Uterus (tissue), 2 donors: ENCODE measurements at regions not wholly inside any gene's neighbourhood (a gene's known extent, or its start where the extent isn't known, plus 50 kb on each side); places are given as distances from the start of the nearest gene placed in this dataset.

Source experiments
- CTCF ChIP-seq, 4 experiments: fragments of 200-600 bp in 2 of 4; fragments of 450-650 bp in 2 of 4; sonication (generic) in 2 of 4; IDR thresholded peaks; one replicate each; pipeline ENCODE4 v1.5.1; 2016 to 2019; ENCODE audit warnings: antibody characterized with exemption in 4 of 4, mild to moderate bottlenecking in 2 of 4, moderate library complexity in 1 of 4
- POLR2A ChIP-seq, 2 donors: fragments of 450-650 bp; IDR thresholded peaks; one replicate each; pipeline ENCODE4 v1.6.1; 2016; ENCODE audit warnings: antibody characterized with exemption in 2 of 2, mild to moderate bottlenecking in 1 of 2, moderate library complexity in 1 of 2

GRCh38 chr5:58199087-58199486 is 260.8 kb downstream of the PLK2 start:
- no peak for TF ChIP-seq CTCF (IDR thresholded peaks at IDR 0.05)
- no peak for TF ChIP-seq POLR2A (IDR thresholded peaks at IDR 0.05)
